NK-92 (cell line): ENCODE measurements at regions not wholly inside any gene's neighbourhood (a gene's known extent, or its start where the extent isn't known, plus 50 kb on each side); places are given as distances from the start of the nearest gene placed in this dataset.

ENCODE experiments used
- DNase-seq: peaks from one replicate; lab custom pipeline; 2025; ENCODE audit not compliant: unreplicated experiment; lab: John Stamatoyannopoulos, UW

DNA sequence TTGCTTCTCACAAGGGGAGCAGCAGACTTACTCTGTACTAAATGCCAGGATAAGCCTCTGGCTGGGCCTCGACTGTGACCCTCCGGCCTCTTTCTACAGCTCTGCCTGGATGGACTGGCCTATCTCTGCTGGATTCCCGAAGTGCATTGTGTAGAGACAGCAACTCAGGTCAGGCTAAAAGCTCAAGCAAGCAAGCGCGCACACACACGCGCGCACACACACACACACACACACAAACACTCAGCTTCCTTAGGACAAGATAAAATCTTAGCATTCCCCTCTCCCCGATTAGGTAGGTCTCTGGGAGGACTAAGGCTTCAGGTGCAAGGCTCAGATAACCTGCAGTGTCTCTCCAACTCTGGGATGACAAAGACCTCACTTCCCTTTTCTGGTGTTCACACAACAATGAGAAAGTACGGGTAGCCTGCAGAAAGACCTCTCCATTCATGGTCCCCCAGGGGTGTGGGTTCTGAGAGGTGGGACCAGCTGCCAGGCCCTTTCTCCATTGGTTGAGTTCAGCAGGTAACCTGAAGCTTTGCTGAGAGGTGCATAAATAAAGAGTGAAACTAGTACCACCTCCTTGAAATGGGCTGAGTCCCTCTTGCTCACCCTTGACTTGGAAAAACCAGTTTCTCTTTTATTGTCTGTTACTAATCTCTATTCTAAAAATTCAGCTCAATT, 155.1 kb upstream of the CAMK1G start:
- DNase-seq = no peak

DNA sequence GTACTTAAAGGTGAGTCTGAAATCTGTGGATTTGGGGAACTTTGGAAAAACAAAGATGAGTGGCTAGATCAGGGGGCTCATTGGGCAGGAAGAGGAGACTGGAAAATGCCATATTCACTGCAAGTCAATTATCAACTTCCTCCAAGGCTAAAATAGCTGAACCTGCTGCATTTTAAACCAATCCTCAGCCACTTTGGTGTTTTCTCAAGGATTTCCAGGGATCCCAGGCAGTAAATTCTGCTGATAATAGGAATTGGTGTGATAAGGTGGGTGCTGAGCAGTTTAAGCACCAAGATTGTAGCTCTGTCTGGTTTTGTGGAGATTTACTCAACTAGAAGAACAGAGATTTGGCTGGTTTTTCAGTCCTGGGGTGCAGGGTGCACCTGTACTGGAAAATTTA, 153.9 kb upstream of the CAMK1G start:
- DNase-seq = no peak

DNA sequence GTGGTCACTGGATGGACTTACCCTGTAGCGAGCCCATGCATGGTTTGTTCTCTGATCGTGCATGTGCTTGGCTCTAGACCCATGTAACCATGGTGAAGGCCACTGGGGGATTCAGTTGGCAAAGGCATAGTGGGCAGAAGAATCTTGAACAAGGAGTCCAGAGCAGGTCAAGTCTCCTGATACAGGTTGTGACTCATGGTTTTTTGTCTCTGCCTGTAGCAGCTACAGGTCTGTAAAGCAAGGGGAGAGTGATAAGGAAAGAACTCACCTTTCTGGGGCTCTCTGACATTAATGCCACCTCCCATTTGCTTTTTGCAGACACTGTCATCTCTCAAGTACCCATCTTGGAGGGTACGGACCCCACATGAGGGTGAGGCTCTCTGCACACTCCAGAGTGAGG, 153.4 kb upstream of the CAMK1G start:
- DNase-seq = no peak

DNA sequence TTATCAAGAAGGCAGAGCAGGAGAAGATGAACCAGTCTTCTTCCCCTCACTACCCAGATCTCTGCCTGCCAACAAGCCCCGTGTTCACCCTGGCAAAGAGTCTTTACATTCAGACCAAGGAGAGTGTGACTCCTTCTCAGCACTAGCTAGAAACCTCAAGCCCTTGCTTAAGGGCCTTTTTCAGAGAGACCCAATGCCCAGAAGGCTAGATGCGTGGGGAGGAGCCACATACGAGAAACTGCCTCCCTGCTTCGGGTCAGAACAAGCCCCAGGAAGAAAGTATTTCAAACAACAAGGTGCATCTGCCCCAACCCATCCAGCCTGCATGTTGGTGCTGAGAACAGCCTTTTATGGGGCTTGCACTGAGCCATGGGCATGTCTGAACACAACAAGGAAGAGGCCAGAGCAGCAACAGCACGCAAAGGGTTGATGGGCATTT, 152.7 kb upstream of the CAMK1G start:
- no peak for DNase-seq

DNA sequence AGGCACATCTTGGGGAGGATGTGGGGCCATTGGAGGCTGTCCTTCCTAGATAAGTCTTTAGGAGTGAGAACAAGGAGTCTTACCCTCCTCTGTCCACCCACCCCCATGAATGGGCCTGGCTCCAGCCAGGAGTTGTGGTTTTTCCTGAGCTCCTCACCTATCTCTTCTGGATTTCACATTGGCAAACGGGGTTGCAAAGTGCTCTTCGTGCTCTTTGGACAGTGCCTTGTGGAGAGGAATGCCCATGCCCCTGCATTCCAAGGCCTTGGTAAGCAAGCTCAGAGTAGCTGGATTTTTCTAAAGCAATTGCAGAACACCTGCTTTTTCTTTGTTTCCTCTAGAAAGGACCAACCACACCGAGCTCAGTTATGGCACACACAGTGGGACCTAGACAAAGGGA, 152.1 kb upstream of the CAMK1G start:
- DNase-seq = no peak

DNA sequence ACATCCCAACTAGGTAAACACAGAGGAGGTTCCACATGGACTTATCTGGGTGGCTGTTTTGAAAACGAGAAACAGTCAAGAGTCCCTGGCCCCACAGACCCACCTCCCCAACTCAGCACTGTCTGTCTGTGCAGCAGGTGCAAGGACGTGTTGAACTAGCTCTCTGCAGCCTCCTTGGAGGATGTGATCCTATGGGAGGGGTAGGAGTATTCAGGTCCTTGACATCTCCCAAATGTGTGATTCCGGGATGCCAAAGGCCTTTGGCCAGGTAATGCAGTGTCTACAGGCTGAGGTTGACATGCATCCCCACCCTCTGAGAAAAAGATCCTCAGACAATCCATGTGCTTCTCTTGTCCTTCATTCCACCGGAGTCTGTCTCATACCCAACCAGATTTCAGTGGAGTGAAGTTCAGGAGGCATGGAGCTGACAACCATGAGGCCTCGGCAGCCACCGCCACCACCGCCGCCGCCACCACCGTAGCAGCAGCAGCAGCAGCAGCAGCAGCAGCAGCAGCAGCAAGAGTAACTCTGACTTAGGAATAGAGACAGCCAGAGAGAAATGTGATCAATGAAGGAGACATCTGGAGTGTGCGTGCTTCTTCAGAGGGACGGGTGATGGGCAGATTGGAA, 151.6 kb upstream of the CAMK1G start:
- DNase-seq = no peak

DNA sequence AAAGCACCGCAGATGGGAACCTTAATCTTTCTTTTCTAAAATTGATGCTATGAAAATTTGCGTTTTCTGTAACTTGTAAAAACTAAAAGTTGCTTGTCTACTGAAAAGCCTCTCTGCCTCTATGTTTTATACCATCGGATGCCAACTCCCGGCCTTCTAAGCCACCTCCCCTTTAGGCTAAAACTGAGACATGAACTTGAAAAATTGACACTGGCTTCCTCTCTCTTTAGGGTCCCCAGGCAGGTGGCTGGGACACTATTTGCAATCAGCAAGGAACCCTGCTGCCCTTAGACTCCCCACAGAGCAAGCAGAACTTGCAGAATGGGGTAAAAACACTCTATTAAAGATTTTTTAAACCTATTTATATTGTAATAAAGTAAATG, 151.1 kb upstream of the CAMK1G start:
- DNase-seq = no peak

DNA sequence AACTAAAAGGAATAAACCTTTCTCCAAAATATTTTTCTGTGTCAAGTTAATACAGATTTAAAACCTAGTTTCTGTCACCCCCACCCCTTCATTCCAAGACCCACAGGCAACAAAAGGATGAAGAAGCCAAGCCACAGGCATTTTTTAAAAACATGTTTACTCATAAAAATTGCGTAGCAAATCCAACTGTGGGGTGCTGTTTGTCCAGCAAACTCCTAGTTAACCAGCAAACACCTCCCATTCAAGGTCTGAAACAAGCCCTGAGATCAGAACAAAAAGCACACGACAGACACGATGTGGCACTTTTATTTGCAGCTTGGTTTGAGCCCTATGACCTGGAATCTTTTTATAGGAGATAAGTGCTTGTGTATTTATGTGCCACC, 149.9 kb upstream of the CAMK1G start:
- DNase-seq = no peak

DNA sequence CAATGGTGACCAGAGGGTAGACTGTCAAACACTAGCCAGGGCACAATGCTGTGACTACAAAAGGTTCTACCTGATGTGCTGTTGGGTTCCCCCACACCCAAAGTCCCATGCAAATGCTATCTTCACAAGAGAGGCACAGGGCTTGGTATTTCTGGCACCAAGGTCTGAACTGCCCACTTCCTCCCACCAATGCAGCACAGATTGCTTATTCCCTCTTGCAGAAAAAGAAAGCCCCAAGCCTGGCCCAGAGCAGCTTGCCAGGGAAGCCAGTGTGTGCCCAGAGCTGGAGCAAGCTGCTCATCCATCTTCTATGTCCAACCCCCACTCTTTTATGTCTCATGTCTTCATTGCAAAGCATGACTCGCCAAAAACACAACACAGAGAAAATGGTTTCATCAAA, 149.4 kb upstream of the CAMK1G start:
- DNase-seq = no peak

DNA sequence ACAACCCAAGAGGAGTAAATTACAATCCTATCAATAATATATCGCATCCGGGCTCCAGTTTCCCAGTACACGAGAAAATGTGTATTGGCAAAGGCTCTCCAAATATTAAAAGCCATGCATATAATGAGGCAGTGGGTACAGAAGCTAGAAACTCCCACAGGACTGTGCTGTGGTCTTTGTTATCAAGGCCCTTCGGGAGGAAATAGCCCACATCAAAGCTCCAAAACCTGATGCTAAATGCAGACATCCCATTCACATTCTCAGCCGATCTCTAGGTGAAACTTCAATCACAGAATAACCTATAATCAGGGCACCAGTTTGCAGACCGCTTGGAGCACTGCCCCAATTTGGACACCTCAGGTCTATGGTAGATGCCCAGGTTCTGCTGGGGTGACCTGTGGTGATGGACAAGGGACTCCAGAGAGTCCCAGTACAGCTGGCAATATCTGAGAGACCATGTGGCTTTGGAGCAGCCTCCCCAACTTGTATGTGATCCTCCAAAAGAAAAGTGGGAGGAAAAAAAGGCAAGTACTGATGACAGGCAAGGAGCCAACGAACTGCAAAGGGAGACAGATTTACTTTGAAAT, 148.8 kb upstream of the CAMK1G start:
- no peak for DNase-seq

DNA sequence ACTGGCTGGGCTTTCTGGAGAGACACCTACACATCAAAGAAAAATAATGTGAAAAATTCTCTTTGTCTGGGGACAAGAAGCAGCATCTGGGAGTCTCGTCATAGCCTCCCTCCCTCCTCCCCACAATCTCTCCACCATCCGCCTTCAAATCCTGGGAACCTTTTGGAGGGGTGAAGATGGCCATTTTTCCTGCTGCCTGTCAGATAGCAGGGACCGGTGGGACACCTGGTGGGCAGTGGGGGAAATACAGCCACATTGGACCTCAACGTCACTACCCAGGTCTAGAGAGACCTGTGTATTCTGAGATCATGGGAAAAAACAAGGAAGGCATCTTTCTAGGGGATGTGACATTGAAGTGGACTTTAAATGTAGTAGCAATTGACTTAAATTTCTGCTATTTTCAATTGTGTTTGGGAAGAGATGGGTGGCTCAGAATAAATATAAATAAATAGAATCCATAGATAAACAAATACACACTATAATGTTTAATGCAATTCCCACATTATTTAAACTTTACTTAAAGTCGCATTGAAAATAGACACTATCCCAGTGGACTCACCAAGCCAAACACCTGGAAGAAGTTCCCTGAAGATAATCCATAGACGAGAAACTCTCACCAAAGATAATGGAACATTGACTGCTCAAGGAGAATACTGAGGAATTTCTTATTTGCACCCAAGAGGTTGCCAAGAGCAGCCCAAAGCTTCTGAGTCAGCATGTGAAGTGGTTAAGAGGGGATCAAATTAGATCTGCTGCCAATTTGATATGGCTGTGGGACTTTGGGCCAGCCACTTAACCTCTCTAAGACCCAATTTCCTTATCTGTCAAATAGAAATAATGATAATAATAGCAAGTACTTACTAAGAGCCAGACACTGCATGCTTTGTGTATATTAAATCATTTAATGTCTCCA, 147.6 kb upstream of the CAMK1G start:
- DNase-seq = no peak

DNA sequence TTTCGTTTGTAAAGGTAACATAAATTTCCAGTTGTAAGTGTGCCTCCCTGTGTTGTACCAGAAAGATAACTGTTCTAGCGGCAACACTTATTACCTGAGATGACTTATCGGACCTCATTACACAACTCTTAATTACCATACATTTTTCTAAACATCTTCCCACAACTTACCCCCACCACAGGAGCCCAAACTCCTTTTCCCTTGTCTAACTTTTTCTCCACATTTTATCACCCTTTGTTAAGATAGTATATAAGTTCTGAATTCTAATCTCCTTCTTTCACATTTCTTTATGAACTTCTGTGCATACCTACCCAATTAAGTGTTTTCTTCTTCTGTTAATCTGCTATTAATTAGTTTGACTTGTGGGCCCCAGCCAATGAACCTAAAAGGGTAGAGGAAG, 143.7 kb upstream of the CAMK1G start:
- DNase-seq = no peak

DNA sequence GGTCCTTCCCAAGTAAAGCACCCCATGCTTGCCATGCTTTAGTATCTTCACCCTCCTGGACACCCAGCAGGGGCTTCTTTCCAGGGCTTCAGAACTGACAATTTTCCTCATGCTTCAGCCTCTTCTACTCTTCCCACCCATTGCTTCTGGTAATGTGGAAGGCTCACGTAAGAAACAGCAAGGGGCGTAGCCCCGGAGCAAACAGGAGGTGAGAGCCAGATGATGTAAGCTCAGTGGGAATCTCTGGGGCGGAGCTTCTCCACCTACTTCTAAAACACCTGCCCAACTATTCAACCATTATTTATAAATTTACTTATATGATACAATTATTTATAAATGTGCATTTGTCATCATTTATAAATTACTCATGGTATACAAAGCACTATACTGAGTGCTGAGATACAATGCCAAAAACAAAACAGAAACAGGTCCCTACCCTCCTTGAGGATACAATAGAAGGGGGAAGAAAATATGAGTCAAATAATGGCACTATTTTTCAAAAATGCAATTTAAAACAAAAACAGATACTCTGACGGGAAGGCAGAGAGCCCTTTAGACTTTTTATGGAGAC, 140.1 kb upstream of the CAMK1G start:
- no peak for DNase-seq

DNA sequence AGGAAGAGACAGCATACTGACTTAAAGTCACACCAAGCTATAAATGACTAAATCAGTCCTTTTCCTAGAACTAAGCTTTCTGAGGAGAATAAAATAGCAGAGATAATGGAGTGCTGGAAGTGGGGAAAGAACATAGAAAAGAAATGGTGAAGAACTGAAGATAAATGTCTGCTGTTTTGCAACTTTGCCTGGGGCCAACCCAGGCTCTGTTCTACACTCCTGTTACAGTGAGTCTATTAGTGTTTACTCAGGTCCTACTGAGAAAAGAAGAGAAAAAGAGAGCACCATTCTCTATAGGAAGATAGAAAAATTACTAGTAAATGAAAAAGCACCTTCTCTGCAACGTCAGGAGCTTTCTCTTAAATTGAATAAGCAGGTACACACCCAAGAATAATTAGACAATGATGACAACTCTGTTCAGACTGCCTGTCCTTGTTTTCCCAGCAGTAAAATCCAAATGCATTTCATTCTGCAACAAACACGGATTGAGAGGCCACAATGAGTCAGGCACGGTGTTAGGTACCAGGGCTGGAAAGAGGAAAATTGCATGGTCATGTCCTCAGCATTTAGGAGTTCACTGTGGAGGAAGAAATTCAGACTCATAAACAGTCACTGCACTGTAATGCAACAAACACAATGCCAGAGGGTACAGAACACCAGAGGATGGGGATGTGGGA, 139.4 kb upstream of the CAMK1G start:
- DNase-seq = no peak

DNA sequence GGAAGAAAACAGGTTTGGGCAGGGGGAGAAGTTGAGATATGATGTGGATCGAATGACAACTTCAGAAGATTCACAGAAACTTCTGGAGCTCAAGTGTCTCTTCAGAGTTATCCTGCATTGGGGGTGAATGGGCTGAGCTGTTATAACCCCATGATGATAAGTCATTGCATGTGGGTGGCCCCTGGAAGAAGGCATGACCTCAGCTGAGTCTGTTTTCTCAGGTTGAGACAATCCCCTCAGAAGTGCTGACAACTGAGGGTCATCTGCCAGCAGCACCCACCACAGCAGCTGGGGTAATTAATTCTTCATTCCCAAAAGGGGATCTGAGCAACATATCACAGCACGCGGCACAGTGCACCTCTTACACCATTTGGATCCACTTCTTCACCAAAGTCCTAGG, 138.6 kb upstream of the CAMK1G start:
- DNase-seq = no peak

DNA sequence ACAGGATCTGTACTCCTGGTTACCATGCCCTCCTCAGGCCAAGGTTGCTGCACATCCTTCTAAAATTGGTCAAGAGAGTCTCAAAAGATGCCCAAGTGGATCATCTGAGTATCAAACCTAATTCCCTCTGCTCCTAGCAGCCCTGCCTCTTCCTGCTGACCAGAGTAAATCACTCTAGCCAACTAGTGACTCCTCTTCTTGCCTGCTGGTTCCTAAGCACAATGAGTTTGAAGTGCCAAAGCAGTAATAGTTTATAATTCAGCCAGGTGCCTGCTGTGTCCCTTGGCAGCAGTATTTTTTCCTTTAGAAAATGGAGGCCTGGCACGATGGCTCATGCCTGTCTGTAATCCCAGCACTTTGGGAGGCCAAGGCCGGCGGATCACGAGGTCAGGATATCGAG, 137.9 kb upstream of the CAMK1G start:
- DNase-seq = no peak

DNA sequence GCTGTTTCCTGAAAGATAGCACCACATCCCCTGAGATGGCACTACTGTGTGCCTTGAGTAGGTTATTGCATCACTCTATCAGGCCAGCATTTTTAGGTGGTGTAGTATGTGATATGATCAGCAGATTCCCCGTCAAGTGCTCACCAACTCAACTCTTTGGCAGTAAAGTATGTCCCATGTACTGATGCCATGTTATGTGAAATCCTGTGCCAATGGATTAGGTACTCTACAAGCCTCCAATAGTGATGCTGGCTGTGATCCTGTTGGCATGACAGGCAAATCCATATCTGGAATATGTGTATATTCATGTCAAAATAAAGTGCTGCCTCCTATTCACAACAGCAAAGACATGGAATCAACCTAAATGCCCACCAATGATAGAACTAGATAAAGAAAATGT, 137.2 kb upstream of the CAMK1G start:
- DNase-seq = no peak

DNA sequence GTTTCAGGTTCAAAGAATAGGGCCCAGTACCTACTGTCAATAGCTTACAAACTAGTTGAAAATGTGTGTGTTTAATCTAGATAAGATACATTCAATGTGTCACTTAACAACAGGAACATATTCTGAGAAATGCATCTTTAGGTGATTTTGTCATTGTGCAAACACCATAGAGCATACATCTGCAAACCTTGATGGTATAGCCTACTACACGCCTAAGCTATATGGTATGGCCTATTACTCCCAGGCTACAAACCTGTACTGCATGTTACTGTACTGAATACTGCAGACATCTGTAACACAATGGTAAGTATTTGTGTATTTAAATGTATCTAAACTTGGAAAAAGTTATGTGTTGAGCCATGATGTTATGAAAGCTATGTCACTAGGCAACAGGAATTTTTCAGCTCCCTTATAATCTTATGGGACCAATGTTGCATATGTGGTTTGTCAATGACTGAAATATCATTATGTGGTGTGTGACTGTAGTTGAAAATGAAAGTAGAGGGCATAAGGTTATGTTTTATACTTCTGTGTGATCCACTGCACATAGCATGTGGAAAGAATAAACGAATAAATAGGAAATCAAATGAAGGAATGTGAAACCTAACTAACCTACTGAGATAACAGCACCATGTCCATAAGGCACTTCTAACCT, 129.0 kb upstream of the CAMK1G start:
- DNase-seq = no peak

DNA sequence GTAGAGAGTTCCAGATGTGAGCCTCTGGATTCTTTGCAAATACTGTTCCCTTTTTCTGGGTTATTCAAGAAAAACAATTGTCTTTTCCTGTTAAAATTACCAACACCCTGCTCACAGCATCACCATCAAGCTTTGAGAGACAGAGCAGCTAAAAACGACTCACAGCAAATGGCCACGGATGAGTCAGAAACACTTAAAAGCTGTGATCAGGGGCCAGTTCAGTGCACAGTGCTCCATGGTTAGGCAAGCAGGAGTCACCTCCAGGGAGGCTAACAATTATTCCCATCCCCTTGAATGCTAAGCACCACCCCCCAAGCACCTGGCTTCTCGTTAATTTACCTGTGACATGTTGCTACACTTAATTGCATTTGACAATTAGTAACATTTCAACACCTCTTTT, 128.4 kb upstream of the CAMK1G start:
- no peak for DNase-seq

DNA sequence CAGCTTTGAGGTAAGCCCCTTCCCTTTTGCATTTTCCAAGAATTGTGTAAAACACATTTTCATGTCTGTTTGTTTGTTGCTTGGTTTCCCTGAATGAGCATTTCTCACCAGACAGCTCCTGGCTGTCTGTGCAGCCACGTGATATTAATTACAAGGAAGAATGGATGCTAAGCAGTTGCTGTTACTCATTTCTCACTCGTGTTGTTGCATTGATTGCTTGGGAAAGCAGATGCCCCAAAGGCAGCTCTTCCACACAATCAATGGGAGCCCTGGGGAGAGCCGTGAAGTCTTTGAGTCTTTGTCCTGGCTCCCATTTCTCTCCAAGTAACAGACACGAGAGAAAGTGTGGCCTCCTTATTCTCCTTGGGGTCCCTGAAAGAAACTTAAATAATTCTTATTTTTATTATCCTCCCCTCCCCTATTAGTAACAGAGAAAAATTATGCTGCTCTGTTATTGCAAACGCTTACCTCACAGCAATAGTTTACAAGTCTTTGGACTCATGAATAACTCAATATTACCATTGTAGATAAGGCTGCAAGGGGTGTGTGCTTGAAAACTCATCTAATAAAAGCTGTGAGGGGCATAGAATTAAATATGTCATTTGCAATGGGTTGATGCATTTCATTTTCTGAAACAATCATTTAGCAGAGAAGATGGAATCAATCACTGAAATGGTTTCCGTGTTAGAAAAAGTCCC, 127.7 kb upstream of the CAMK1G start:
- no peak for DNase-seq
